ENCODE measurements at regions not wholly inside any gene's neighbourhood (a gene's known extent, or its start where the extent isn't known, plus 50 kb on each side); places are given as distances from the start of the nearest gene placed in this dataset.

GRCh38 chr11:15309296-15309695, 194.6 kb downstream of the INSC start:
- TF ChIP-seq CTCF (IDR thresholded peaks at IDR 0.05 in 2 of 3, conservative IDR thresholded peaks at IDR 0.05 in 1 of 3; ENCODE audit: borderline replicate concordance in 1 of 3, insufficient read depth in 1 of 3, low read depth in 2 of 3, low read length in 2 of 3) (no peak), POLR2A (IDR thresholded peaks at IDR 0.05; ENCODE audit: borderline replicate concordance, extremely low read depth, insufficient read depth, insufficient read length) (no peak), EZH2 (IDR thresholded peaks at IDR 0.05) (no peak), JUND (IDR thresholded peaks at IDR 0.05) (no peak), POLR2AphosphoS5 (IDR thresholded peaks at IDR 0.05; ENCODE audit: low read depth, low read length) (no peak), EZH2phosphoT487 (IDR thresholded peaks at IDR 0.05; ENCODE audit: borderline replicate concordance) (no peak), RAD21 (IDR thresholded peaks at IDR 0.05; ENCODE audit: low read depth) (no peak), EGR1 (IDR thresholded peaks at IDR 0.05; ENCODE audit: low read depth) (no peak), YY1 (IDR thresholded peaks at IDR 0.05; ENCODE audit: extremely low read depth, insufficient replicate concordance, low read depth, low read length) (no peak), SRF (IDR thresholded peaks at IDR 0.05; ENCODE audit: low read depth) (no peak), FOSL1 (IDR thresholded peaks at IDR 0.05; ENCODE audit: low read depth) (no peak)
- TF ChIP-seq, protein P1, sequence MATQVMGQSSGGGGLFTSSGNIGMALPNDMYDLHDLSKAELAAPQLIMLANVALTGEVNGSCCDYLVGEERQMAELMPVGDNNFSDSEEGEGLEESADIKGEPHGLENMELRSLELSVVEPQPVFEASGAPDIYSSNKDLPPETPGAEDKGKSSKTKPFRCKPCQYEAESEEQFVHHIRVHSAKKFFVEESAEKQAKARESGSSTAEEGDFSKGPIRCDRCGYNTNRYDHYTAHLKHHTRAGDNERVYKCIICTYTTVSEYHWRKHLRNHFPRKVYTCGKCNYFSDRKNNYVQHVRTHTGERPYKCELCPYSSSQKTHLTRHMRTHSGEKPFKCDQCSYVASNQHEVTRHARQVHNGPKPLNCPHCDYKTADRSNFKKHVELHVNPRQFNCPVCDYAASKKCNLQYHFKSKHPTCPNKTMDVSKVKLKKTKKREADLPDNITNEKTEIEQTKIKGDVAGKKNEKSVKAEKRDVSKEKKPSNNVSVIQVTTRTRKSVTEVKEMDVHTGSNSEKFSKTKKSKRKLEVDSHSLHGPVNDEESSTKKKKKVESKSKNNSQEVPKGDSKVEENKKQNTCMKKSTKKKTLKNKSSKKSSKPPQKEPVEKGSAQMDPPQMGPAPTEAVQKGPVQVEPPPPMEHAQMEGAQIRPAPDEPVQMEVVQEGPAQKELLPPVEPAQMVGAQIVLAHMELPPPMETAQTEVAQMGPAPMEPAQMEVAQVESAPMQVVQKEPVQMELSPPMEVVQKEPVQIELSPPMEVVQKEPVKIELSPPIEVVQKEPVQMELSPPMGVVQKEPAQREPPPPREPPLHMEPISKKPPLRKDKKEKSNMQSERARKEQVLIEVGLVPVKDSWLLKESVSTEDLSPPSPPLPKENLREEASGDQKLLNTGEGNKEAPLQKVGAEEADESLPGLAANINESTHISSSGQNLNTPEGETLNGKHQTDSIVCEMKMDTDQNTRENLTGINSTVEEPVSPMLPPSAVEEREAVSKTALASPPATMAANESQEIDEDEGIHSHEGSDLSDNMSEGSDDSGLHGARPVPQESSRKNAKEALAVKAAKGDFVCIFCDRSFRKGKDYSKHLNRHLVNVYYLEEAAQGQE (IDR thresholded peaks at IDR 0.05; ENCODE audit: low read depth): no peak
- TF ChIP-seq, protein P2, sequence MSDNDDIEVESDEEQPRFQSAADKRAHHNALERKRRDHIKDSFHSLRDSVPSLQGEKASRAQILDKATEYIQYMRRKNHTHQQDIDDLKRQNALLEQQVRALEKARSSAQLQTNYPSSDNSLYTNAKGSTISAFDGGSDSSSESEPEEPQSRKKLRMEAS (IDR thresholded peaks at IDR 0.05): no peak
- TF ChIP-seq, protein P3, sequence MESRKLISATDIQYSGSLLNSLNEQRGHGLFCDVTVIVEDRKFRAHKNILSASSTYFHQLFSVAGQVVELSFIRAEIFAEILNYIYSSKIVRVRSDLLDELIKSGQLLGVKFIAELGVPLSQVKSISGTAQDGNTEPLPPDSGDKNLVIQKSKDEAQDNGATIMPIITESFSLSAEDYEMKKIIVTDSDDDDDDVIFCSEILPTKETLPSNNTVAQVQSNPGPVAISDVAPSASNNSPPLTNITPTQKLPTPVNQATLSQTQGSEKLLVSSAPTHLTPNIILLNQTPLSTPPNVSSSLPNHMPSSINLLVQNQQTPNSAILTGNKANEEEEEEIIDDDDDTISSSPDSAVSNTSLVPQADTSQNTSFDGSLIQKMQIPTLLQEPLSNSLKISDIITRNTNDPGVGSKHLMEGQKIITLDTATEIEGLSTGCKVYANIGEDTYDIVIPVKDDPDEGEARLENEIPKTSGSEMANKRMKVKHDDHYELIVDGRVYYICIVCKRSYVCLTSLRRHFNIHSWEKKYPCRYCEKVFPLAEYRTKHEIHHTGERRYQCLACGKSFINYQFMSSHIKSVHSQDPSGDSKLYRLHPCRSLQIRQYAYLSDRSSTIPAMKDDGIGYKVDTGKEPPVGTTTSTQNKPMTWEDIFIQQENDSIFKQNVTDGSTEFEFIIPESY (IDR thresholded peaks at IDR 0.05; ENCODE audit: extremely low read depth, insufficient replicate concordance, low read length): no peak

Data from HCT116 (cell line).